ENCODE measurements at regions not wholly inside any gene's neighbourhood (a gene's known extent, or its start where the extent isn't known, plus 50 kb on each side); places are given as distances from the start of the nearest gene placed in this dataset.

- no peak overlapping the region for H3K4me3 Mint-ChIP-seq
- TF ChIP-seq POLR2AphosphoS5 (IDR thresholded peaks at IDR 0.05; ENCODE audit: low read depth) (no peak), CTCF (conservative IDR thresholded peaks at IDR 0.05; ENCODE audit: low read depth in 2 of 2) (no peak), STAT1 (IDR thresholded peaks at IDR 0.05; ENCODE audit: unreplicated experiment) (no peak), EZH2 (IDR thresholded peaks at IDR 0.05; ENCODE audit: low read depth, unreplicated experiment) (no peak), CREB1 (CRISPR knock-in tag; IDR thresholded peaks at IDR 0.05; ENCODE audit: low read depth) (no peak), ZNF331 (CRISPR knock-in tag; IDR thresholded peaks at IDR 0.05; ENCODE audit: low read depth) (no peak), JUNB (IDR thresholded peaks at IDR 0.05; ENCODE audit: unreplicated experiment) (no peak), NANOG (IDR thresholded peaks at IDR 0.05; ENCODE audit: borderline replicate concordance) (no peak), ZNF114 (CRISPR knock-in tag; IDR thresholded peaks at IDR 0.05) (no peak), REST (IDR thresholded peaks at IDR 0.05; ENCODE audit: unreplicated experiment) (no peak), EZH2phosphoT487 (IDR thresholded peaks at IDR 0.05; ENCODE audit: unreplicated experiment) (no peak)
- TF ChIP-seq, protein P1, sequence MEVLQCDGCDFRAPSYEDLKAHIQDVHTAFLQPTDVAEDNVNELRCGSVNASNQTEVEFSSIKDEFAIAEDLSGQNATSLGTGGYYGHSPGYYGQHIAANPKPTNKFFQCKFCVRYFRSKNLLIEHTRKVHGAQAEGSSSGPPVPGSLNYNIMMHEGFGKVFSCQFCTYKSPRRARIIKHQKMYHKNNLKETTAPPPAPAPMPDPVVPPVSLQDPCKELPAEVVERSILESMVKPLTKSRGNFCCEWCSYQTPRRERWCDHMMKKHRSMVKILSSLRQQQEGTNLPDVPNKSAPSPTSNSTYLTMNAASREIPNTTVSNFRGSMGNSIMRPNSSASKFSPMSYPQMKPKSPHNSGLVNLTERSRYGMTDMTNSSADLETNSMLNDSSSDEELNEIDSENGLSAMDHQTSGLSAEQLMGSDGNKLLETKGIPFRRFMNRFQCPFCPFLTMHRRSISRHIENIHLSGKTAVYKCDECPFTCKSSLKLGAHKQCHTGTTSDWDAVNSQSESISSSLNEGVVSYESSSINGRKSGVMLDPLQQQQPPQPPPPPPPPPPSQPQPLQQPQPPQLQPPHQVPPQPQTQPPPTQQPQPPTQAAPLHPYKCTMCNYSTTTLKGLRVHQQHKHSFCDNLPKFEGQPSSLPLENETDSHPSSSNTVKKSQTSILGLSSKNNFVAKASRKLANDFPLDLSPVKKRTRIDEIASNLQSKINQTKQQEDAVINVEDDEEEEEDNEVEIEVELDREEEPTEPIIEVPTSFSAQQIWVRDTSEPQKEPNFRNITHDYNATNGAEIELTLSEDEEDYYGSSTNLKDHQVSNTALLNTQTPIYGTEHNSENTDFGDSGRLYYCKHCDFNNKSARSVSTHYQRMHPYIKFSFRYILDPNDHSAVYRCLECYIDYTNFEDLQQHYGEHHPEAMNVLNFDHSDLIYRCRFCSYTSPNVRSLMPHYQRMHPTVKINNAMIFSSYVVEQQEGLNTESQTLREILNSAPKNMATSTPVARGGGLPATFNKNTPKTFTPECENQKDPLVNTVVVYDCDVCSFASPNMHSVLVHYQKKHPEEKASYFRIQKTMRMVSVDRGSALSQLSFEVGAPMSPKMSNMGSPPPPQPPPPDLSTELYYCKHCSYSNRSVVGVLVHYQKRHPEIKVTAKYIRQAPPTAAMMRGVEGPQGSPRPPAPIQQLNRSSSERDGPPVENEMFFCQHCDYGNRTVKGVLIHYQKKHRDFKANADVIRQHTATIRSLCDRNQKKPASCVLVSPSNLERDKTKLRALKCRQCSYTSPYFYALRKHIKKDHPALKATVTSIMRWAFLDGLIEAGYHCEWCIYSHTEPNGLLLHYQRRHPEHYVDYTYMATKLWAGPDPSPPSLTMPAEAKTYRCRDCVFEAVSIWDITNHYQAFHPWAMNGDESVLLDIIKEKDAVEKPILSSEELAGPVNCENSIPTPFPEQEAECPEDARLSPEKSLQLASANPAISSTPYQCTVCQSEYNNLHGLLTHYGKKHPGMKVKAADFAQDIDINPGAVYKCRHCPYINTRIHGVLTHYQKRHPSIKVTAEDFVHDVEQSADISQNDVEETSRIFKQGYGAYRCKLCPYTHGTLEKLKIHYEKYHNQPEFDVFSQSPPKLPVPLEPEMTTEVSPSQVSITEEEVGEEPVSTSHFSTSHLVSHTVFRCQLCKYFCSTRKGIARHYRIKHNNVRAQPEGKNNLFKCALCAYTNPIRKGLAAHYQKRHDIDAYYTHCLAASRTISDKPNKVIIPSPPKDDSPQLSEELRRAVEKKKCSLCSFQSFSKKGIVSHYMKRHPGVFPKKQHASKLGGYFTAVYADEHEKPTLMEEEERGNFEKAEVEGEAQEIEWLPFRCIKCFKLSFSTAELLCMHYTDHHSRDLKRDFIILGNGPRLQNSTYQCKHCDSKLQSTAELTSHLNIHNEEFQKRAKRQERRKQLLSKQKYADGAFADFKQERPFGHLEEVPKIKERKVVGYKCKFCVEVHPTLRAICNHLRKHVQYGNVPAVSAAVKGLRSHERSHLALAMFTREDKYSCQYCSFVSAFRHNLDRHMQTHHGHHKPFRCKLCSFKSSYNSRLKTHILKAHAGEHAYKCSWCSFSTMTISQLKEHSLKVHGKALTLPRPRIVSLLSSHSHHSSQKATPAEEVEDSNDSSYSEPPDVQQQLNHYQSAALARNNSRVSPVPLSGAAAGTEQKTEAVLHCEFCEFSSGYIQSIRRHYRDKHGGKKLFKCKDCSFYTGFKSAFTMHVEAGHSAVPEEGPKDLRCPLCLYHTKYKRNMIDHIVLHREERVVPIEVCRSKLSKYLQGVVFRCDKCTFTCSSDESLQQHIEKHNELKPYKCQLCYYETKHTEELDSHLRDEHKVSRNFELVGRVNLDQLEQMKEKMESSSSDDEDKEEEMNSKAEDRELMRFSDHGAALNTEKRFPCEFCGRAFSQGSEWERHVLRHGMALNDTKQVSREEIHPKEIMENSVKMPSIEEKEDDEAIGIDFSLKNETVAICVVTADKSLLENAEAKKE (CRISPR knock-in tag; IDR thresholded peaks at IDR 0.05) = no peak
- TF ChIP-seq, protein P2, sequence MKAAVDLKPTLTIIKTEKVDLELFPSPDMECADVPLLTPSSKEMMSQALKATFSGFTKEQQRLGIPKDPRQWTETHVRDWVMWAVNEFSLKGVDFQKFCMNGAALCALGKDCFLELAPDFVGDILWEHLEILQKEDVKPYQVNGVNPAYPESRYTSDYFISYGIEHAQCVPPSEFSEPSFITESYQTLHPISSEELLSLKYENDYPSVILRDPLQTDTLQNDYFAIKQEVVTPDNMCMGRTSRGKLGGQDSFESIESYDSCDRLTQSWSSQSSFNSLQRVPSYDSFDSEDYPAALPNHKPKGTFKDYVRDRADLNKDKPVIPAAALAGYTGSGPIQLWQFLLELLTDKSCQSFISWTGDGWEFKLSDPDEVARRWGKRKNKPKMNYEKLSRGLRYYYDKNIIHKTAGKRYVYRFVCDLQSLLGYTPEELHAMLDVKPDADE (IDR thresholded peaks at IDR 0.05) = no peak
These were observed 421.9 kb upstream of the KCNN2 start for GRCh38 chr5:113939988-113940387.

More at GRCh38 chr5:113939988-113940387, 421.9 kb upstream of the KCNN2 start:
- no peak overlapping the region for H2AFZ ChIP-seq
- H3F3A ChIP-seq (replicated peaks; ENCODE audit: low read depth) = no peaks in the 10 kb centered on the region
- H3K27ac Mint-ChIP-seq = no peak overlapping the region
- peaks cover 1% of the 10 kb centered on the region for H3K27me3 Mint-ChIP-seq (ENCODE audit: insufficient read depth, low read depth, poor library complexity)
- no peaks in the 10 kb centered on the region for H3K4me1 ChIP-seq (ENCODE audit: insufficient read depth)
- peaks cover 4% of the 10 kb centered on the region; the same call in 1 of the 2 replicates for H3K9me2 ChIP-seq (ENCODE audit: insufficient read depth)
- H3K27me3 ChIP-seq (ENCODE audit: insufficient read depth) = no peaks in the 10 kb centered on the region
- peaks cover 9% of the 10 kb centered on the region; the same call in 2 of the 3 replicates for H3K4me1 Mint-ChIP-seq
- no peak overlapping the region for H3K4me3 ChIP-seq
- no peaks in the 10 kb centered on the region for H3K36me3 Mint-ChIP-seq (ENCODE audit: low read depth)
- no peak overlapping the region for H3K27ac ChIP-seq (ENCODE audit: low read depth)
- no peaks in the 10 kb centered on the region for H3K9me3 Mint-ChIP-seq
- H3K79me2 ChIP-seq (replicated peaks; ENCODE audit: insufficient read depth) = no peaks in the 10 kb centered on the region
- H3K36me3 ChIP-seq (ENCODE audit: insufficient read depth) = no peaks in the 10 kb centered on the region
- ATAC-seq (no peak; the same call in 2 of the 3 replicates), DNase-seq (ENCODE audit: low spot score) (no peak)
- H3K4me2 ChIP-seq = no peak overlapping the region
- no peaks in the 10 kb centered on the region; the same call in 1 of the 2 replicates for H4K20me1 ChIP-seq (replicated peaks; ENCODE audit: insufficient read depth)
